ENCODE measurements at regions not wholly inside any gene's neighbourhood (a gene's known extent, or its start where the extent isn't known, plus 50 kb on each side); places are given as distances from the start of the nearest gene placed in this dataset.

DNA sequence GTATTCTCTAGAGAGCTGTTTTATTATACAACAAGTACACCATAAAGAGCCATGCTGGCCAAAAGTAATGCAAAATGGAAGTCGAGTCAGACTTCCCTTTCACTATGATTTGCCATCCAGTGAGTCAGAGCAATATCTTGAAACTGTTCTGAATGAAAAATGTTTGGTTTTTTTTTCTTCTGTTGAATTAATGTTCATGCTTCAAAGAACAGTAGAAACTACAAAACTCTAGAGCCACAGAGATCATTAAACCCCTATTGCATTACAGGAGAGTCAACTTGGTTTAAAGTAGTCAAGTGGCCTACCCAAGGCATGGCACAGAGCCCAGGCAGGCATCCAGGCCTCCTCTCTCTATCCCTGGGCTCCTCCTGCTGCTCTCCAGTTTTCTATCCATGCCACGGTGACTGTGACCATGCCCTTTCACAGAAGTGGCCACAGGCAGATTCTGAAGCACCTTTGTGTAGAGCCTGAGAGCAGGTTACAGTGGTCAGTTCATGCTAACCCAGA, 358.9 kb downstream of the DEPDC1B start:
- no peak overlapping the region for H3K27ac ChIP-seq
- TF ChIP-seq, protein P1, sequence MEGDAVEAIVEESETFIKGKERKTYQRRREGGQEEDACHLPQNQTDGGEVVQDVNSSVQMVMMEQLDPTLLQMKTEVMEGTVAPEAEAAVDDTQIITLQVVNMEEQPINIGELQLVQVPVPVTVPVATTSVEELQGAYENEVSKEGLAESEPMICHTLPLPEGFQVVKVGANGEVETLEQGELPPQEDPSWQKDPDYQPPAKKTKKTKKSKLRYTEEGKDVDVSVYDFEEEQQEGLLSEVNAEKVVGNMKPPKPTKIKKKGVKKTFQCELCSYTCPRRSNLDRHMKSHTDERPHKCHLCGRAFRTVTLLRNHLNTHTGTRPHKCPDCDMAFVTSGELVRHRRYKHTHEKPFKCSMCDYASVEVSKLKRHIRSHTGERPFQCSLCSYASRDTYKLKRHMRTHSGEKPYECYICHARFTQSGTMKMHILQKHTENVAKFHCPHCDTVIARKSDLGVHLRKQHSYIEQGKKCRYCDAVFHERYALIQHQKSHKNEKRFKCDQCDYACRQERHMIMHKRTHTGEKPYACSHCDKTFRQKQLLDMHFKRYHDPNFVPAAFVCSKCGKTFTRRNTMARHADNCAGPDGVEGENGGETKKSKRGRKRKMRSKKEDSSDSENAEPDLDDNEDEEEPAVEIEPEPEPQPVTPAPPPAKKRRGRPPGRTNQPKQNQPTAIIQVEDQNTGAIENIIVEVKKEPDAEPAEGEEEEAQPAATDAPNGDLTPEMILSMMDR (conservative IDR thresholded peaks at IDR 0.05), result no peak

DNA sequence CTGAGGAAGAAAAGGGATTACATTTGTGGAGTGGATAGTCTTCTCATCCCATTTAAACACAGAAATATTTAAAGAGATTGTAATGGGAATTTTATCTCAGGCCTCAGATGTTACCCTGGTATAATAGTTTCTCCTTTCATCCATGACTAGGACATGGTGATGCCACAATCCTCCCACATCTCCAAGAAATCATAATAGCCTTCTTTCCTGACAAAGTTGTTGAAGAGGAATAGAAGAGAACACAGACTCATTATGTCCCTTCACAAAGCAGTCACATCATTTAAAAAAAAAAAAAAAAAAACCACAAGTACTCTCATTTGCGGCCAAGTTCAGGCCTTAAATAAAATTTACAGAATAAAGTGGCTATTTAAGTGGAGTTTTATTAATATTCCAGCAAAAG, 359.6 kb downstream of the DEPDC1B start:
- no peak overlapping the region for H3K27ac ChIP-seq
- TF ChIP-seq, protein P1 (conservative IDR thresholded peaks at IDR 0.05), result no peak

DNA sequence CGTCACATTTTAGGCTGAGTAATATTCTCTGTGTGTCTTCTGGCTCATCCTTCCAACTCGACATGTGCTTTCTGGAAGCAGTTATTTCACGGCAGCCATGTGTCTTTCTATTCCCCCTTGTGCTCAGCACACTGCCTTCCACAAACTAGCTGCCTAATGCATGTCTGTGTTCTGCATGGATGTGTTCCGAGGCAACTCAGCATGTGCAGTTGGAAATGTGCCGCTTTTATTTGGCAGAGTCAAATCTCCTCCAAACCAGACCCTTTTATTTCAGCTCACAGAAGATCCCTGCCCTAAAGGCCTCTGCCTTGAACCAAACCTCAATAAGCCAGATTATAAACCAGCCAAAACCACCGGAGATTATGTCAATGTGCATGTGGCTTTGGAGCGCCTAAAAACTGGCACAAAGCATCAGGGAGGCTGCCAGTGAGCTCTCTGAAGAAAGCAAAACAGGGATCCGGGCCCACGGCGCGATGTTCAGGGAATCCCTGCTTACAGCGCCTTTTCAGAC, 360.2 kb downstream of the DEPDC1B start:
- H3K27ac ChIP-seq, result no peak overlapping the region
- TF ChIP-seq, protein P1 (conservative IDR thresholded peaks at IDR 0.05), result no peak

DNA sequence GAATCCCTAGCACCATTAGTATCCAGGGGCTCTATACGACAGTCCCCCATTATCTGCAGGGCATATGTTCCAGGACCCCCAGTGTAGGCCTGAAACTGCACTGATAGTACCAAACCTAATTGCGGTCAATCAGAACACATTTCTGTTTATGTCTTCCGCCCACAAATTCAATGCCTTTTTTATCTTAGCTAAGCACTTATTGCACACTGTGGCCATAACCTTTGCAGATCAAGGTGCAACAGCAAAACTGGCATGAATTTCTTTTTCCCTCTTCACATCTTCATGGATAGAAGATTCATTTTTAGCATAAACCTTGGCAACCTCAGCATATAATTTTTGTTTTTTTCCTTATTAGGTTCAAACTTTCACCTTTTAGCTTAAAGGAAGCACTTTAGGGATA, 361.1 kb downstream of the DEPDC1B start:
- no peak overlapping the region for H3K27ac ChIP-seq
- TF ChIP-seq, protein P1 (conservative IDR thresholded peaks at IDR 0.05), result no peak

DNA sequence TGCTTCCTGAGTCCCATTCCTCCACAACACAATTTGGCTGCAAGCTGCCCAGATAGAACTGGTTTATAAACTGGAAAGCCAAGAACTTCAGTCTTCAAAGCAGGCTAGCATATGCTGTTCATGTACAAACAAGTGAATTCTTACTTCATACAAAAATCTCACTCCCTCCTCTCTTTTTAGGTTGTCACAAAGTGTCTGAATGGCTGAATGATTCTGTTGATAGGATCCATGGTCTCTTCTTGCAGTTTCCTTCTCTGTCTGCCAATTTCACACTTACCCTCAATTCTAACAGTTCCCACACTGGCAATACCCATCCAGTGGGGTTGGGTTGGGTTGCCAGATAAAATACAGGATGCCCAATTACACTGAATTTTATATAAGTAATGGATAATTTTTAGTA, 363.5 kb downstream of the DEPDC1B start:
- TF ChIP-seq, protein P1 (conservative IDR thresholded peaks at IDR 0.05), result no peak
- no peak overlapping the region for H3K27ac ChIP-seq

DNA sequence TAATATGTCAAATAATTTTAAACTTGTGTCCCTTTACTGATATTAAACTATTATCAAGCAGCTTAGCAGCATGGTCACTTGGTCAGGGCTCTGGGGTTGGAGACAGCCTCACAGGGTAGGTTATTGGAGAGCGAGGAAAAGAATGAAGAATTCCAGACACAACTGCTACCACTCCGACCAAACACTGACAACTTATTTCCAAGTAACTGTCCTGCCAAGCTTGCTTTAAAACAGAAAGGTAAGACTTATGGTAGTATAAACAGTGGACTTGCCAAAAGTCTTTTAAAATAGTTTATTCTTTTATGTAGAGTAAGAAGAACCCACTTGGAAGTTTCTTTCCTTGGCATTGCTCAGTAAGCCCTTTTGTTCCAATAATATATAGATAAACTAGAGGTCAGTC, 364.1 kb downstream of the DEPDC1B start:
- TF ChIP-seq, protein P1 (conservative IDR thresholded peaks at IDR 0.05), result no peak
- H3K27ac ChIP-seq, result no peak overlapping the region

DNA sequence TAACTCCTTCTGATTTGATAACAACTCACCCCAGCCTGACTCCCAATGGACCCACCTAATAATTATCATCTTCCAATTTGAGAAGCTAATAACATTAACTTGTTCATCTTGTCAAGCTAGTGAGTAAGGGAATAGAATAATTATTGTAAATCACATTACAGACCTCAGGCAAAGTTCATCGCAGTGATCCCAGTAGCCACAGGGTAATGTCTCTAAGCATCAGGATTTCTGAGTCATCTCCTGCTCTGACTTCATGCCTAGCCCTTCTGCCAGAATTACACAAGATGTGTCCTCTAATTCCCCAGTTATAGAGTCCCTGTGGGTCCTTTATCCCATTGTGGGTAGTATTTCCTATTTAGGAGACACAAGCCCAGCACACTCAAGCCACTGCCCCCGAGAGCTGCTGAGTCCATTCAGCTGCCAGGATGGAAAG, 365.7 kb downstream of the DEPDC1B start:
- TF ChIP-seq, protein P1 (conservative IDR thresholded peaks at IDR 0.05), result no peak
- H3K27ac ChIP-seq, result no peak overlapping the region

Measured in VCaP (cell line).